GM19239 (cell line): ENCODE measurements at regions not wholly inside any gene's neighbourhood (a gene's known extent, or its start where the extent isn't known, plus 50 kb on each side); places are given as distances from the start of the nearest gene placed in this dataset.
"Not testable (repeated sequence)": the region's sequence is repeated elsewhere in the genome, so short reads cannot be mapped to it uniquely, and the experiment has no call there.

Experiments used
- DNase-seq: peaks from one replicate; pipeline ENCODE4 v3.0.0; 2011; ENCODE audit warnings: low spot score; ENCODE audit not compliant: insufficient read length
- FAIRE-seq: peaks from 2 replicates; lab custom pipeline; 2011; peaks lifted over from hg19 to GRCh38; lab: Jason Lieb, UNC

DNA sequence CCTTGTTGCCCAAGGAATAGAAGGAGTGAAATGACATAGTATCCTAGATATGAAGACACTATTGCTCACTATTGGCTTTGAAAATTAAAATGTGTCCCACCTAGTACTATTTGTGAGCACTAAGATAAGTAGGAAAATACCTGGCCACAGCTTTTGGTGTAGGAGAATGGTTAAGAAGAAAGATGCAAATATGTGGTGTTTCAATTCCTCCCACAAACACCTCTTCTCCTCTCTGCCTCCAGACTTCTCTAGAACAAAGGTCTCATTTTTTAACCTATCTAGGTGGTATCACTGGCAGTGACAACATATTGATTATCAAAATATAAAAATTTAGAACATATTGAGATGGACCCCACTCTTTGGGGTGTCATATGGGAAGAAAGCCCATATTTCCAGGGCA is 929.9 kb upstream of the FANCL start:
- FAIRE-seq (no peak), DNase-seq (no peak)

DNA sequence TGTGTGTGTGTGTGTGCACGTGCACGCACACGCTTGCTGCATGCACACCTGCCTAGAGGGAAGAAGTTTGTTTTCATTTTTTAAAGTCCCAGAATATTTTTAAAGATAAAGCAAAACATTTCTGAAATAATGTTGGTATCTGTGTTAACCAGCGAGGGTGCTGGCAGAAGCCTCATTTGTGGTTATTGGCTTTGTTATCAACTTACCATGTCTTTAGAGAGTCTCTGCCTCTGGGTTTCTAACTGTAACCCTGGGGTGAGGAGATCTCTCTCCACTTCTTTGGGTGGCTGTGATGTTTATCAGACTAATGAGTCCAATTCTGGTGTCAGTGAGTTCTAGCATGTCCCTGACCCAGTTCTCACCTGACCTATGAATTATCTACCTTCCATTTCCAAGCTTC is 927.6 kb upstream of the FANCL start:
- DNase-seq (no peak), FAIRE-seq (no peak)

DNA sequence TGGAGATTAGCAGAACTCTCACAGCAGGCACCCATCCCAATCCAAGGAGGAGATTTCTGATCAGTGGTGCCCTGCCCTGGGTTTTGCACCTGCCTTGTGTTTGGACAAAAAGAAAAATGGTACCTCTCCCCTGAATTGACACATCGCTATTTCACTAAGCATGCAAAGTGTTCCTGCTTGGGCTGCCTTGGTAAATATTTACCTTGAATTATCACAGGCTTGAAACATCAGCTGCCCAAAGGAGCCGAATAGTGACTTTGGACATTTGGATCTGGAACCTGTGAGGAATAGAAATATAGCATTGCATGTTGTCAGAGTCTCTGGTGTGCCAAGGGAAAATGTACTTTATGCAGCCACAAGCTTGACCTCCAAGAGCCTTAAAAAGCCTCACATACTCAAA is 926.4 kb upstream of the FANCL start:
- DNase-seq (no peak), FAIRE-seq (no peak)

DNA sequence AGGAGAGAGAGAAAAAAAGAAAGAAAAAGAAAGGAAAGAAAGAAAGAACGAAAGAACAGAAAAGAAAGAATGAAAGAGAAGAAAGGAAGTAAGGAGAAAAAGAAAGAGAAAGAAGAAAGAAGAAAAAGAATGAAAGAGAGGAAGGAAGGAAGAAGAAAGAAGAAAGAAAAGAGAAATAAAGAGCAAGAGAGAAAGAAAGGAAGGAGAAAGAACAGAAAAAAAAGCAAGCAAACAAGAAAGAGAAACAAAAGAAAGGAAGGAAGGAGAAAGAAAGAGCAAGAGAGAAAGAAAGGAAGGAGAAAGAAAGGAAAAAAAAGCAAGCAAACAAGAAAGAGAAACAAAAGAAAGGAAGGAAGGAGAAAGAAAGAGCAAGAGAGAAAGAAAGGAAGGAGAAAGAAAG is 916.8 kb upstream of the FANCL start:
- not testable (repeated sequence) for FAIRE-seq

DNA sequence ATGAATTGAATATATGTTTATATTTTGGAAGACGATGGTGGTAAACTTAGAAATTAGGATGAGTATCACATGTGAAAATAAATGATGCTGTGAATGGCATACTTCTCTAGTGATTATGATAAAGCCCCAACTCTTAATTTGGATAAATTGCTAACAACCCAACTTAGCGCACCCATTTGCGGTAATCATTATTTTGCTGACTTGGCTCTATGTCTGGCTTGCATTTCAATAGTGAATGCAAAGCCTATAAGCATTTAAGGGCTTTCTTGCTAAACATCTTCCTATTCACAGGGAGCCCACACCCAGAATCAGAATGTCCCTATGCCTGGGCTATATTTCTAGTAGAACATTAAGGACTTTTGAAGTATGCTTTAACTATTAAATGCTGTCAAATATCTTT is 910.7 kb upstream of the FANCL start:
- FAIRE-seq (no peak), DNase-seq (no peak)

More for the DNA sequence above, 916.8 kb upstream of the FANCL start:
- not testable (repeated sequence) for DNase-seq

DNA sequence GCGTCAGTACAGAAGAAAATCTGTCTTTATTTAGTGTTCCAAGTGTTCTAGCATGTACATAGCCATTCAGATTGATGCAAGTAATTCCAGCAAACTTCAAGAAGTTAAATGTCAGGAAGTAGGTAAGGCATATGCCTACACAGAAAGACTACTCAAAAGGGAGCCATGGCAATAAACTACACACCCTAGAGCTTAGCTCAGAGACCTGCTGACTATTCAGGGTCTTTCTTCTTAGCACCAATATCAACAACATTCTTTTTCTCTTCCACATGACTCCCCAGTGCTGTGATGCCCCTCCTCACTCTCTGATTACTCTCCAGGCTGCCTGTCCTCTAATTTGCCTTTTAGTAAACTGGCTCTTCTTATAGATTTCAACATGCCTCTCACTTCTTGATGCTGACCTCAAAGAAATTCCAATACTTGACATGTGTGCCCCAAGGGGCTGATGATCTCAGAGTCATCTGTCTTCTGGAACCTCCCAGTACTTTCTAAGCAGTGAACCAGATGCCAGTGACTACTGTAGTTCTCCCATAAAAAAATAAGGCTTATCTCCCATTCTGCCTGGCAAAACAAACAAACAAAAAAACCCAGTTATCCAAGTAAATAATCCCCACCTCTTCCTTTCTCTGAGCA is 909.2 kb upstream of the FANCL start:
- FAIRE-seq = no peak
- no peak for DNase-seq

DNA sequence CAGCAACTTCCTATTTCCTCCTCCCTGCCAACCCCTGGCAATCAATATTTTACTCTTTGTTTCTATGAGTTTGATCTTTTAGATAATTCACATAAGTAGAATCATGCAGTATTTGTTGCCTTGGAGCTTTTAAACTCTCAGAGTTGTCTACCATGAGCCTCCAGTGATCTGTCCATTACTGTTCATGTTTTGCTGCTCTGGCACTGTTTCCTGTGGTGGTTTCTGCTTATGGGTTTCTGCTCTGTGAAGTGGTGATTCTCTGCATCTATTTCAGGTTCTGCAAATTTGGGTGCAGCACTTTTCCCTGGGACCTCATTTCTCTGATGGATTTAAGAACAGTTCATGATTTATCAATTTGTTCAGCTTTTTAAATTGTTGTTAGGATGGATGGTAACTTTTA is 908.1 kb upstream of the FANCL start:
- FAIRE-seq (no peak), DNase-seq (no peak)

DNA sequence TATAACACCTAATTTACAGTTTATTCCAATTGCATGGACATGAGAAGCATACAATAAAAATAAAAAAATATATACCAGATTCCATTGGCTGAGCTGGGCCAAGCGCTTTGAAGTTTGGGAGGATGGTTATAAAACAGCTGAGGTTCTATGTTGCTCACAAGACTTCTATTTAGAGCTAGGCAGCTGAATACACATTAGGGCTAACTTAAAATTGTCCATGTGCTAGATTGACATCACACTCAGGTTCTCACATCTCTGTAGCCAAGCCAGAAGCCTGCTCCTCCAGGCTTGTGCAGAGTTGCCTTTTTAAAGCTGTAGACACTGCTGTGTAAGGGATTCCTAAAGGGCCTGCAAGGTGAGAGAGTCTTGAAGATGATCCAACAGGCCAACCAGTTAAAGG is 871.1 kb upstream of the FANCL start:
- DNase-seq (no peak), FAIRE-seq (no peak)

DNA sequence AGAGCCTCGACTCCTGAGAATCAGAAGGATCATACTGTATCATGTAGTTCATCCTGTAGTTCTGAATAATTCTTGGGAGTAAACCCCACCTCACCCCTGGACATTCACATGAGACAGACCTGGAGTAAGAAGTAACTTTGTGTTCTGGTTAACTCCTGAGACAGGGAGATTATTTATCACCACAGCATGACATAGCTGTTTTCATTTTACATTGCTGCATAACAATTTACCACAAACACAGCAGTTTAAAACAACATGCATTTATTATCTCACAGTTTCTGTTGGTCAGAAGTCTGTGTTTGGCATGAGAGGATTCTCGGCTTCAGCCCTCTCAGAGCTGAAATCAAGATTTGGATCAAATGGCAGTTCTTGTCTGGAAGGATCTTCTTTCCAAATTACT is 855.8 kb upstream of the FANCL start:
- FAIRE-seq (no peak), DNase-seq (no peak)

DNA sequence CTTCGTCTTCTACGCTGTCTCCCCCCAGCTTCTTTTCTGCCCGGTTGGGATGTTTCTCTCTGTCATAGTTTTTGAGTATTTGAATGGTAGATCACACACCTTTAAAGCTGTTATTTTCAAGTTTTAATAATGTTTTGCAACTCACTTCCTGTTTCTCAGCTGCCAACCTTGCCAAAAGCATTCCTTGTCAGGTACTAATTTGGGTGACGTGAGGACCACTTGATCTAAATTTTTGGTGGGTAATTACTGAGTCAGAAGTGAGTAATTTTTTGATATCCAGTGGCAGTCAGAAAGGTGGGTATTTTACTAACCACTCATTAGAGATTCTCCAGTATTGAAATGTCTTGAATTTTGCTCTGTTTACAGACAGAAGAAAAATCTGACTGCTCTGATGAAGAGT is 852.4 kb upstream of the FANCL start:
- FAIRE-seq (no peak), DNase-seq (no peak)

DNA sequence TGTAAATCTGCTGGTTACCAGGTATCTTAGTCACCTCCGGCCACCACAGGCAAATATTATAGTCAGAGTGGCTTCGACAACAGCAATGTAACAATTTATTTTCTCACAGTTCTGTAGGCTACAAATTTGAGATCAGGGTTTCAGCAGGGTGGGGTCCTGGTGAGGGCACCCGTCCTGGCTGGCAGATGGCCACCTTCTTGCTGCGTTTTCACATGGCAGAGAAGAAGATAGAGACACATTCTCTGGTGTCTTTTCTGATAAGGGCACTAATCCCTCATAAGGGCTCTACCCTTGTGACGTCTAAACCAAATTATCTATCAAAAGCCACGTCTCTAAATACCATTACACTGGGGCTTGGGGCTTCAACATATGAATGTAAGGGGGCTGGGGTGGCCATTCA is 843.2 kb upstream of the FANCL start:
- FAIRE-seq = no peak
- DNase-seq = no peak

DNA sequence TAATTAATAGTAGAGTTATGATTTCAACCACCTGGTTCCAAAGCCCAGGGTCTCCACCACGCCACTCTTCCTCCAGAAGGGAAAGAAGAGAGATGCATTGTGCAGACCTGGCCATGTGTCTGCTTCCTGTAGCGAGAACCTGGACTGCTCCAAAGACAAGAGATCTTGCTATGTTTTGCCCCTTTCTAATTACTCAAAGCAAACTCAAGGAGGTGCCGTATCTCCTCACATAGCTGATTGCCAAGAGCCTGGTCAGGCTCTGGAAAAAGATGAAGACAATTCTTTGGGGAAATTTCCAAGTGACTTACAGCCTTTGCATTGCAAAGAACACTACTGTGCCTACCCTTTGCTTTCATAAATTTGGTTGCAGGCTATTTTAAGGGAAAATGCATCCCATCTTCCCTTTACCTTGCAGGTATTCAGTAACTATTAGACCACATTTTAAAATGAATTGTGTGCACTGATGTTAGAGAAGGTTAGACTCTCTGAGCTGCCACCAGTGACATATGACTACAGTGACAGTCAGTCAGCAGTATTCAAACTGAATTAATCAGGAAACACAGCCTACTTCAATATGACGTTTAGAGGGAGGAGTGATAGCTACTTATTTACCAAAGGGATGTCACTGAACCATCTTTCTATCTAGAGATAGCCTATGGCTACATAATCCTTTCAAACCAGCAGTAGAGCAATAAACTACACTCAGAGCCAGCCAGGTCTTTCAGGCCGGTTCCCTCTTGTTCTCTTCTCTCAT is 842.1 kb upstream of the FANCL start:
- DNase-seq = no peak
- FAIRE-seq = no peak

DNA sequence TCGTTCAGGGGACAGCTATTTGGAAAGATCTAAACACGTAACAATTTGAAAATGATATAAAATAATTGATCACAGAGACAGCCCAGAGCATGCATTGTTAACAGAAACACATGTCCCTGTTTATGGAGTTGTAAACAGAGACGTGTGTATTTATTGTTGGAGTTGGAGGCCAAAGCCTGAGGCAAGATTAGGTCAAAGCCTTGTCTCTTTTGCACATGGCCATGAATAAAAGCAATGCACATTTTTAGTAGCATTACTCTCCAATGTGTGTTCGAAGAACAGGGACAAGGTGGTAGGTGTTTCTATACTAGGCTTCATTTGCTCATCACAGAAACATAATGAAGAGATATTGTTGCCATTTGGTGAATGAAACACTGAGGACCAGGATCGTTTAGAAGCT is 841.5 kb upstream of the FANCL start:
- FAIRE-seq (no peak), DNase-seq (no peak)

DNA sequence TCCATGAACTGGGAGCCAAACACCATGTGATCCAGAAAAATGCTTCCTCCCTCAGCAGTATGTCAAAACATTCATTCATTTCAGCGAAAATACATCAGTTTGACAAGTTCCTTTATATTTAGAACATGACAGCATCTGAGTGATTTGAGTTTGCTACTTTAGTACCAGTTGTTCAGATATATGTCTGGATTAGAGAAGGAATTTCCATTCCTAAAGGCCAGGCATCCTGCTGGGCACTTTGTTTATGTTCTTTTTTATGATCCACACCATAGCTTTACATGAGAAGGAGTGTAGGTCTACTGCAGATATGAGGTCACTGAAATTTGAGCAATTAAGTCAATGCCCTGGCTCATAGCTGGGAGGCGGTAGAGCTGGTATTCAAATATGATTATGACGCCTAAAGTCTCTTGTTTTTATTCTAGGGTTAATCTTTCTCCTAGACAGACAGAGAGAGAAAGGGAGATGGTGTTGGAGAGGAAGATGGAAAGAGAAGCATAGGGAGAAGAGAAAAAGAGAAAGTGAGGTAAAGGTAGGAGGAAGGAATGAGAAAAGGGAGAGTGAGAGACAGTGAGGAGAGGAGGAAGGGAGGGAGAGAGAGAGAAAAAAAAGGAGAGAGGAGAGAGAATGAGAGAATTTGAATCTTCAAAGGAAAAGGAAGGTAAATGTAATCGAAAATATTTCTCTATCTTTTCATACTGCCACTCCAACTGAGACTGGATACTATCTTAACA is 839.5 kb upstream of the FANCL start:
- no peak for DNase-seq

DNA sequence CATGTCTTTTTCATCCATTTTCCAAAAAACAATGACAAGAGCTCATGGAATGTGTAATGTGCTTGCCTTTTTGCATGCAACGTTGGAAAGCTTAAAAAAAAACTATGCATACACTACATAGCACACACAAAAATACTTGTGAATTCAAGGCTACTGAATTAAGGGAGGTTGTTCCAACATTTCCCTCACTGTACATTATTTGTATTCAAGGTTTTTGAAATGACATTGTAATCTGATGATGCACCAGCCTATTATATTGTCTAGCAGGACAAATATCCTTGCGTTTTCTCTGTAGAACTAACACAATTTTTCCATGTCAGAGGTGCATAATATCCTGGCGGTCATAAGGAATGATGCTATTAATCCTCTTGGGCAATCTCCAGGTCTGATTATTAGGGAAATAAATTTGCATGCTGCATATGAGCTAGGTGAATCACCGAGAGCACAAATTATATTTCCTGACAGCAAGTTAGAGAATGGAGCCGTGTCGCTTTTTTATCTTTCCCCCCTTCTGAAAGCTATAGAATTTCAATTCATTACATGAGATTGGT is 836.9 kb upstream of the FANCL start:
- DNase-seq = no peak
- no peak for FAIRE-seq

More for the DNA sequence above, 839.5 kb upstream of the FANCL start:
- FAIRE-seq = no peak

DNA sequence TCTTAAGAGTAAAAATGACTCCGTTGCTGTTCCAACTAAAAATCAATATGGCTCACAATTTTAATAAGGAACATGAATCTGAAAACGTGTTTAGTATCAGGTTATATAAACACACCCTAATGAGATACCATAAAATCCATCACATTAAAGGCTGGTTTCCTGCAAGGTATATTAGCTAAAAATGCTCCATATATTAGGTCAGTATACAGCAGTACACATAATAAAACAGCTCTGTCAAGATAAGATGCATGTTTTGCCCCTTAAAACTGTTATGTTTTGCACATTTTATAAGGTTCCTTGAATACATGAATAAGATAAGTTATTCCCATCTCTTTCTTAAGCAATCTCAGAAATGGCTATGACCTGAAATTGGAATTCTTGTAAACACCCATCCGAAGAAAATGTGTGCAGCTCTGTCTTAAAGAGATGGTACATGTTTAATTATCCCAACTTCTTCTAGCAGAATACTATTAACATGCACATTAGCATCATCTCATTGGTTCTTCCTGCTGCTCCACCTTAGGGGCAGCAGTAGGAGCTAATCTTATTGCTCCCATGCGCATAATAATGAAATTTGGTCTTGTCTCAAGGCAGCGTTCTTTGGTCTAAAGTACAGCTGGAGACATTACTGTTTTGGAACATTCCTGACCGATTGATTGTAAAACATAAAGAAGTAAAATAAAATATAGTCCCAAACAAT is 836.1 kb upstream of the FANCL start:
- no peak for DNase-seq
- FAIRE-seq = no peak

DNA sequence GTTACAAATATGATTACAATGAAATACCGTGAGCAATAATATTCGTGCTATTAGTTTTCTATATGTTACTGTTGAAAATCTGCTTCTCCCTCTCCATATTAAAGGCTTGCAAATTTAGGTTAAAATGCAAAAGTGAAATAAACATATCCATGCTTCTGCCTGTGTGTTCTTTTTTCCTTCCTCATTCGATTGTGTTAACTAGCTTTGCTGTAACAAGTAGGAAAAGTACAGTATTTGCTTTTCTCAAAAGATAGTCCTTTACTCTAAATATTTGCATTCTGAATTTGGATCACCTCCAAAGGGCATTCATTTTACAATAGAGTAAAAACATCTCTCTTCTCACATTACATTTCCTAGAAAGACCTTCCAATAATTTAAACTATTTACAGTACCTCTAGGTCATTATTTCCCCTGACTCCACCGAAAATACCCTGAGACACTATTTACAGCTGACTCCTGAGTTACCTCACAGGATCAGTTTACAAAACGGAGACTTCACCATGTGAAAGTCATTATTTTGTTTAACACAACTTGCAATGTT is 835.0 kb upstream of the FANCL start:
- DNase-seq (no peak), FAIRE-seq (no peak)

DNA sequence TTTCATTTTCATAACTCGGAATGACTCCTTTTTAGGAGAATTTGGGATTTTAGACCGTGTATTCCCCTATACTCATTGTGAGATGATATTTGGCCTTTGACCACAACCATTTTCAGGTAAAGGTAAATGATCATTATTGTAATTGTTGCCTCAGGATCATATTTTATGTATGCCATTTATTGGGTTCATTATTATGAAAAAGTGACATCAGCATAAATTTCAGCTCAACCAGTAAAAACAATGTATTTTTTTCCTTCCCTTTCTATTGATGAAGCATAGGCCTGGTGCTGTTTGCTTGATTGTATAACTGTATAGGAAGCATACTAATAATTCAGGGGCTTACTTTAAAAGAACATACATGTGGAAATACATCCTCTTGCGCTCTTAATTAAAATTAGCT is 832.9 kb upstream of the FANCL start:
- DNase-seq (no peak), FAIRE-seq (no peak)

DNA sequence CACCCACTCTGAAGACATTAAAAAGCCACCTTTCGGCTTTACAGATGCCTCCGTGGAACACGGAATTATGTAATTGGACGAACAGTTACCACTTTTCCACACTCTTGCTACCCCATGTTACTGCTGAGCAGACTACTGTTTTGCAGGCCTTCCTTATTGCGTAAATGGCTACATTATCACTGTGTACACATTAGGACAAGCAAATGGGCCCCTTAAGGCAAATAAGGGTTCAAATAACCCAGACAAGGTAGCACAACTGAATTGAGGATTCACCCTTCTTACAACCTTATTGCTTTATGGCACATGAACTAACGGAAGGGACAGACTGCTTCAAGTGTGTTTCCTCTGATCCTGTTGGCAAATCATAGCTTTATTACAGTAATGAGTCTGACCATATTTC is 832.2 kb upstream of the FANCL start:
- DNase-seq = no peak
- no peak for FAIRE-seq

DNA sequence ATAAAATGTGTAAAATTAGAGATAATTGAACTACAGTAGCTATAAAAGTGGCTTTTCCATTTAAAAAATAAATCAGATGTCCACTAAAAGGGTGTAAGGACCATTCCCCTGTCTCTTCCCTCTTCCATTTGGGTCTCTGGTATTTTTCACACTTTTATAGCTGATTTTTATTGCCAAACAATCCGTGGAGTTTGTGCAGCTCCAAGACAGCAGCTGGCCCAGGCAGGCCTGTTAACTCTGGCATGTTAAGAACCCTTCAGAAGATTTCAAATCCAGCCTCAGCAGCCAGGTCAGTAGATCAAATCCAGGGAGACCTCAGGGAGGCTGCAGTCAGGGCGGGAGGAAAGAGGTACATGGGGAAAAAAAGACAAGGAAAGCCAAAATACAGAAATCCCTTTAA is 827.1 kb upstream of the FANCL start:
- DNase-seq (no peak), FAIRE-seq (no peak)
